AG04450 (cell line): ENCODE measurements at regions not wholly inside any gene's neighbourhood (a gene's known extent, or its start where the extent isn't known, plus 50 kb on each side); places are given as distances from the start of the nearest gene placed in this dataset.

Experiments
- CTCF ChIA-PET: fragments of 300-600, 350-600 bp; formaldehyde crosslinking; extraction: SDS; loops from one replicate; lab custom pipeline; 2022; ENCODE audit warnings: antibody characterized with exemption, inconsistent platforms; lab: Charles Lee
- POLR2A ChIA-PET: fragments of 350-600 bp; formaldehyde crosslinking; extraction: SDS; loops from one replicate; lab custom pipeline; 2021; ENCODE audit warnings: antibody characterized with exemption, inconsistent platforms; lab: Yijun Ruan, JAX
- DNase-seq: peaks from one replicate; pipeline ENCODE4 v3.0.0-alpha.2; 2011; ENCODE audit warnings: low read depth, low spot score
- H3K27ac ChIP-seq: one replicate; pipeline ENCODE4 v1.5.1; 2012; ENCODE audit warnings: low read depth, low read length, control low read depth
- H3K27me3 ChIP-seq: one replicate; pipeline ENCODE4 v1.6.0; 2012; ENCODE audit warnings: low read length; ENCODE audit not compliant: control insufficient read depth, insufficient read depth
- H3K4me3 ChIP-seq: 2 replicates; pipeline ENCODE4 v1.5.1; 2011; ENCODE audit warnings: mild to moderate bottlenecking, low read depth, low read length, control low read depth
- H3K9me3 ChIP-seq: 2 replicates; pipeline ENCODE4 v1.5.1; 2012; ENCODE audit warnings: low read length; ENCODE audit not compliant: control insufficient read depth, insufficient read depth
- TF ChIP-seq, protein P1 (sequence below): IDR thresholded peaks from 2 replicates; pipeline ENCODE4 v1.5.1; 2011; ENCODE audit warnings: low read depth, low read length, control low read depth, inconsistent platforms

DNA sequence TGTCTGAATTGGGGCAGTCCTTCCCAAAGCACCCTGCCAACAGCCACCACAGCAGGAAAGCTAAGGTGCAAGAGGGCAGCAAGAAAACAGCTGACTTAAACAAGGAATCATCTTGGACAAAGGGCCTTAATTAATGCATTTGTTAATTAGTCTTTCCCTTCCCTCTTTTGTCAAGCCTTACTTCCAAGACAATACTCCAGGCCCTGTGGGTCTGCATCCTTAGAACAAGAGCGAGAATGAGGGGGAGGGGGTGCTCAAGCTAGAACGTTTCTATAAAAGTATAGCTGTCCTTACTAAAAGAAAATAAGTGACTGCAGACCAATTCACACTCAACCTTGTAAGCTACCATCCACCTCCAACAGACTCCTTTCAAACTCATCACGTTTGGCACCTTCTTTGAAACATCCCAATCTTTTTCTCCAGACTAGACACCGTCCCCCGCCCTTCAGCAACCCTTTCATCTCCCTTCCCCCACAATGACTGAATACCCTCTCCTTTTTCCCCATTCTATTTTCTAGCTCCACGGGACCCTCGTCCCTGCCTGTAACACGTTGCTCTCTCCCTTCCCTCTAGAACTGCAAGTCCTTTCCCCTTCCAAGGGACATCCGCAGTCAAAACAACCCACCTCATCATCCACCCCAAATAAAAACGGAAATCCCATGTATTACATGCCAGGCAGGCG, 85.7 kb upstream of the RNF38 start:
- DNase-seq = no peak
- no peaks in the 10 kb centered on the region; the same call in 1 of the 2 replicates for H3K9me3 ChIP-seq
- ChIA-PET POLR2A (interaction anchor here (0.8 kb wide), 1 partner anchor 71 kb away, joined by 3 read pairs; no protein-coding TSS in a partner anchor), CTCF (interaction anchor here (0.5 to 2.8 kb wide), 5 partner anchors 36 to 243 kb away, joined by 3 to 21 read pairs (median 4); no protein-coding TSS in a partner anchor)
- peak overlapping the region; percentile 57 for H3K27ac ChIP-seq
- H3K4me3 ChIP-seq = peak overlapping the region; percentile 93
- H3K27me3 ChIP-seq = no peaks in the 10 kb centered on the region
- TF ChIP-seq, protein P1, sequence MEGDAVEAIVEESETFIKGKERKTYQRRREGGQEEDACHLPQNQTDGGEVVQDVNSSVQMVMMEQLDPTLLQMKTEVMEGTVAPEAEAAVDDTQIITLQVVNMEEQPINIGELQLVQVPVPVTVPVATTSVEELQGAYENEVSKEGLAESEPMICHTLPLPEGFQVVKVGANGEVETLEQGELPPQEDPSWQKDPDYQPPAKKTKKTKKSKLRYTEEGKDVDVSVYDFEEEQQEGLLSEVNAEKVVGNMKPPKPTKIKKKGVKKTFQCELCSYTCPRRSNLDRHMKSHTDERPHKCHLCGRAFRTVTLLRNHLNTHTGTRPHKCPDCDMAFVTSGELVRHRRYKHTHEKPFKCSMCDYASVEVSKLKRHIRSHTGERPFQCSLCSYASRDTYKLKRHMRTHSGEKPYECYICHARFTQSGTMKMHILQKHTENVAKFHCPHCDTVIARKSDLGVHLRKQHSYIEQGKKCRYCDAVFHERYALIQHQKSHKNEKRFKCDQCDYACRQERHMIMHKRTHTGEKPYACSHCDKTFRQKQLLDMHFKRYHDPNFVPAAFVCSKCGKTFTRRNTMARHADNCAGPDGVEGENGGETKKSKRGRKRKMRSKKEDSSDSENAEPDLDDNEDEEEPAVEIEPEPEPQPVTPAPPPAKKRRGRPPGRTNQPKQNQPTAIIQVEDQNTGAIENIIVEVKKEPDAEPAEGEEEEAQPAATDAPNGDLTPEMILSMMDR = no peak

DNA sequence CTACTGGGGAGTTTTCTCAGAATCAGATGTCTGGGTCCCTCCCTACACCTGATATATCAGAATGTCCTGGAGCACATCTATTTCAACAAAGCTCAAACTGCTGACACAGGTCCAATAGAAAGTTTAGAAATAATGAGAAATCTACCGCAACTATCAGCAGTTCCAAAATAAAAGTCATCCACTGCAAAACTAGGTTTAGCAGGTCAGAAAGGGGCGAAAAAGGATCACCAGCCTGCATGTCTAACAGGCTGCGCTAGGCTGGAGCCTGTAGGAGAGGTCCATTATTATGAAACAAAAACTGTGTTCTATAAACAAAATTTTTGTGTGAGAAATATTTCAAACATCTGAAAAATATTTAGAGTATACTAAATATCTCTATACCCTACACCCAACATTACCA, 84.1 kb upstream of the RNF38 start:
- TF ChIP-seq, protein P1 = no peak
- ChIA-PET POLR2A (interaction anchor here (0.7 kb wide), 1 partner anchor 83 kb away, joined by 3 read pairs; no protein-coding TSS in a partner anchor), CTCF (interaction anchor here (2.8 kb wide), 1 partner anchor 34 kb away, joined by 8 read pairs; no protein-coding TSS in a partner anchor)
- Histone ChIP-seq H3K4me3 (no peak overlapping the region), H3K27ac (no peak overlapping the region), H3K9me3 (no peaks in the 10 kb centered on the region; the same call in 1 of the 2 replicates), H3K27me3 (no peaks in the 10 kb centered on the region)
- DNase-seq = no peak

DNA sequence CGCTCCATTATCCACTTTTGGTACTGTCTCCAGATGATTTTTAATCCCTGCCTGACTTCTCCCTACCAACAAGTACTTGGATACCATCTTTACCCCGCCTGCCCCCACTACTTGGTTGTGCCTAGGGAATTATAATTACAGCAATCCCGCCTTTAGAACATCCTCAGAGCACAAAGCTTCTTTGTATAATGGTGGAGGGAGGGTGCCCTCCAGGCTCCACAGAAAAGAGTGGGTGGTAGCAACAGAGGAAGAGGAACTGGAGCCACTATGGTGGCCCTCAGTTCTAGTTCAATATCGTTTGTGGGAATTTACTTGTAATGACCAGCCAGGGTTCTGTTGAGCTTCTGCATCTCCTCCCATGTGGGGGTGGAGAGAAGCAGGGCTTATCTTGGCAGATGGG, 79.0 kb upstream of the RNF38 start:
- TF ChIP-seq, protein P1 = no peak
- Histone ChIP-seq H3K9me3 (no peaks in the 10 kb centered on the region), H3K4me3 (no peak overlapping the region), H3K27ac (no peak overlapping the region), H3K27me3 (no peaks in the 10 kb centered on the region)
- POLR2A ChIA-PET = no interaction called here
- CTCF ChIA-PET = interaction anchor here (0.9 to 1.2 kb wide), 2 partner anchors 72 to 77 kb away, joined by 3 to 4 read pairs; no protein-coding TSS in a partner anchor
- DNase-seq = no peak

DNA sequence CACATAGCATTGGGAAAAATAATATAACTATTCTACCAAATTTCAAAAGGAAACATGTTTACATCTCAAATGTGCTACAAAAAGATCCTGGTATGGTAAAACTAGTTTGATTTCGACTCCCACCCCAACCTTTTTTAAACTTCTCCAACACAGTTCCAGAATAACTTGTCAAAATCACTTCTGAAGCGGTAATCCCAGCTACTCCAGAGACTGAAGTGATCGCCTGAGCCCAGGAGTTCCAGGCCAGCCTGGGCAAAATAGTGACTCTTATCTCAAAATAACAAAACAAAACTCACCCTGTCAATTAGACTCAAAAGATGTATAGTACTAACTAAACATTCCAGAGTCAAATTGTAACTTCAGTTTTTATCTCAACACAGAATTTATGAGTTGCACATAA, 71.3 kb upstream of the RNF38 start:
- POLR2A ChIA-PET = interaction anchor here (1.2 kb wide), 1 partner anchor 17 kb away, joined by 4 read pairs; no protein-coding TSS in a partner anchor
- Histone ChIP-seq H3K27ac (no peak overlapping the region), H3K27me3 (no peaks in the 10 kb centered on the region), H3K9me3 (no peaks in the 10 kb centered on the region), H3K4me3 (peak overlapping the region; percentile 53)
- DNase-seq = no peak
- TF ChIP-seq, protein P1 = no peak
- CTCF ChIA-PET = interaction anchor here (1.5 to 2.0 kb wide), 3 partner anchors 21 to 85 kb away, joined by 5 to 7 read pairs (median 7); no protein-coding TSS in a partner anchor
